HEK293 (cell line): ENCODE measurements at regions not wholly inside any gene's neighbourhood (a gene's known extent, or its start where the extent isn't known, plus 50 kb on each side); places are given as distances from the start of the nearest gene placed in this dataset.

ENCODE experiments used
- CTCF ChIA-PET: fragments of 350-600 bp; formaldehyde crosslinking; extraction: SDS; loops from one replicate; lab custom pipeline; 2021; ENCODE audit warnings: antibody characterized with exemption; lab: Yijun Ruan, JAX
- POLR2A ChIA-PET: fragments of 300-600 bp; formaldehyde crosslinking; extraction: SDS; loops from one replicate; lab custom pipeline; 2020; ENCODE audit warnings: antibody characterized with exemption, inconsistent platforms; lab: Yijun Ruan, JAX
- H3K27ac ChIP-seq: fragments of 200-500 bp; sonication (Bioruptor generic); 2 replicates; pipeline ENCODE4 v1.5.1; 2014; ENCODE audit warnings: low read depth, low read length, control low read depth, inconsistent platforms; ENCODE audit errors: extremely low read depth
- H3K36me3 ChIP-seq, 2 experiments: fragments of 200-500 bp in 1 of 2; sonication (Bioruptor generic) in 1 of 2; 1 replicate in 1 of 2; 2 replicates in 1 of 2; pipeline ENCODE4 v1.5.1; 2014 to 2017; ENCODE audit warnings: inconsistent platforms in 2 of 2, low read length in 2 of 2; ENCODE audit not compliant: control insufficient read depth in 2 of 2, insufficient read depth in 1 of 2
- H3K4me1 ChIP-seq: fragments of 200-500 bp; sonication (Bioruptor generic); 2 replicates; pipeline ENCODE4 v1.5.1; 2014; ENCODE audit warnings: mild to moderate bottlenecking, low read length, inconsistent platforms; ENCODE audit not compliant: control insufficient read depth, insufficient read depth
- H3K4me3 ChIP-seq: 2 replicates; pipeline ENCODE4 v1.5.1; 2011; ENCODE audit warnings: low read depth, mild to moderate bottlenecking, control low read depth, low read length, moderate library complexity
- H3K9me3 ChIP-seq: fragments of 200-500 bp; sonication (Bioruptor generic); 2 replicates; pipeline ENCODE4 v1.5.1; 2014; ENCODE audit warnings: low read depth, low read length, inconsistent platforms; ENCODE audit not compliant: control insufficient read depth, insufficient read depth
- BCL11B ChIP-seq: fragments of 450-650 bp; formaldehyde crosslinking; IDR thresholded peaks from 2 replicates; pipeline ENCODE4 v1.5.1; 2016; ENCODE audit warnings: low read depth, missing biosample characterization, missing genetic modification characterization
- BCL6B ChIP-seq: fragments of 450-650 bp; formaldehyde crosslinking; IDR thresholded peaks from 2 replicates; pipeline ENCODE4 v1.5.1; 2017; ENCODE audit warnings: missing biosample characterization, missing genetic modification characterization
- ELK4 ChIP-seq: IDR thresholded peaks from 2 replicates; pipeline ENCODE4 v1.6.1; 2011; ENCODE audit warnings: mild to moderate bottlenecking, low read depth, low read length, borderline replicate concordance
- FEZF1 ChIP-seq: fragments of 450-650 bp; formaldehyde crosslinking; IDR thresholded peaks from 2 replicates; pipeline ENCODE4 v1.5.1; 2016; ENCODE audit warnings: missing biosample characterization, missing genetic modification characterization
- GLI4 ChIP-seq: fragments of 450-650 bp; formaldehyde crosslinking; IDR thresholded peaks from 2 replicates; pipeline ENCODE4 v1.5.1; 2016; ENCODE audit warnings: missing biosample characterization, missing genetic modification characterization
- IKZF3 ChIP-seq: fragments of 450-650 bp; IDR thresholded peaks from 2 replicates; pipeline ENCODE4 v1.5.0; 2018; ENCODE audit warnings: missing biosample characterization, mild to moderate bottlenecking, missing genetic modification characterization, moderate library complexity
- KLF10 ChIP-seq: fragments of 450-650 bp; IDR thresholded peaks from 2 replicates; pipeline ENCODE4 v1.5.1; 2018; ENCODE audit warnings: missing biosample characterization, mild to moderate bottlenecking, missing genetic modification characterization
- YY2 ChIP-seq: fragments of 450-650 bp; formaldehyde crosslinking; IDR thresholded peaks from 2 replicates; pipeline ENCODE4 v1.5.1; 2016; ENCODE audit warnings: missing biosample characterization, missing genetic modification characterization
- ZFHX2 ChIP-seq: fragments of 450-650 bp; formaldehyde crosslinking; conservative IDR thresholded peaks from 2 replicates; pipeline ENCODE4 v1.5.1; 2016; ENCODE audit warnings: missing biosample characterization, missing genetic modification characterization
- ZNF112 ChIP-seq: fragments of 450-650 bp; formaldehyde crosslinking; IDR thresholded peaks from 2 replicates; pipeline ENCODE4 v1.5.0; 2017; ENCODE audit warnings: missing biosample characterization, missing genetic modification characterization
- ZNF146 ChIP-seq: fragments of 450-650 bp; formaldehyde crosslinking; IDR thresholded peaks from 2 replicates; pipeline ENCODE4 v1.5.1; 2016; ENCODE audit warnings: missing biosample characterization, missing genetic modification characterization
- ZNF214 ChIP-seq: fragments of 450-650 bp; formaldehyde crosslinking; IDR thresholded peaks from 2 replicates; pipeline ENCODE4 v1.5.1; 2017; ENCODE audit warnings: missing biosample characterization, mild to moderate bottlenecking, missing genetic modification characterization, borderline replicate concordance
- ZNF23 ChIP-seq: fragments of 450-650 bp; formaldehyde crosslinking; IDR thresholded peaks from 2 replicates; pipeline ENCODE4 v1.5.1; 2016; ENCODE audit warnings: missing biosample characterization, missing genetic modification characterization, borderline replicate concordance
- ZNF350 ChIP-seq: fragments of 450-650 bp; formaldehyde crosslinking; IDR thresholded peaks from 2 replicates; pipeline ENCODE4 v1.5.0; 2017; ENCODE audit warnings: missing biosample characterization, mild to moderate bottlenecking, missing genetic modification characterization
- ZNF37A ChIP-seq: fragments of 450-650 bp; IDR thresholded peaks from 2 replicates; pipeline ENCODE4 v1.5.1; 2018; ENCODE audit warnings: missing biosample characterization, missing genetic modification characterization
- ZNF501 ChIP-seq: fragments of 450-650 bp; formaldehyde crosslinking; IDR thresholded peaks from 2 replicates; pipeline ENCODE4 v1.5.1; 2016; ENCODE audit warnings: missing biosample characterization, missing genetic modification characterization
- ZNF558 ChIP-seq: fragments of 450-650 bp; formaldehyde crosslinking; IDR thresholded peaks from 2 replicates; pipeline ENCODE4 v1.5.1; 2016; ENCODE audit warnings: missing biosample characterization, missing genetic modification characterization
- ZNF560 ChIP-seq: fragments of 450-650 bp; formaldehyde crosslinking; IDR thresholded peaks from 2 replicates; pipeline ENCODE4 v1.5.1; 2017; ENCODE audit warnings: missing biosample characterization, missing genetic modification characterization, borderline replicate concordance
- ZNF747 ChIP-seq: fragments of 450-650 bp; formaldehyde crosslinking; IDR thresholded peaks from 2 replicates; pipeline ENCODE4 v1.5.1; 2016; ENCODE audit warnings: missing biosample characterization, missing genetic modification characterization
- ZNF785 ChIP-seq: fragments of 450-650 bp; formaldehyde crosslinking; IDR thresholded peaks from 2 replicates; pipeline ENCODE4 v1.5.1; 2016; ENCODE audit warnings: missing biosample characterization, missing genetic modification characterization
- ZNF837 ChIP-seq: fragments of 450-650 bp; formaldehyde crosslinking; IDR thresholded peaks from 2 replicates; pipeline ENCODE4 v1.5.1; 2016; ENCODE audit warnings: missing biosample characterization, missing genetic modification characterization
- TF ChIP-seq, protein P1 (sequence below): fragments of 450-650 bp; formaldehyde crosslinking; IDR thresholded peaks from 2 replicates; pipeline ENCODE4 v1.5.1; 2016; ENCODE audit warnings: missing biosample characterization, missing genetic modification characterization

- H3K27ac ChIP-seq, result no peak overlapping the region
- ChIA-PET POLR2A (no interaction called here), CTCF (no interaction called here)
- H3K9me3 ChIP-seq, result no peaks in the 10 kb centered on the region
- no peaks in the 10 kb centered on the region for H3K36me3 ChIP-seq
- H3K4me1 ChIP-seq, result no peaks in the 10 kb centered on the region
- TF ChIP-seq, protein P1, sequence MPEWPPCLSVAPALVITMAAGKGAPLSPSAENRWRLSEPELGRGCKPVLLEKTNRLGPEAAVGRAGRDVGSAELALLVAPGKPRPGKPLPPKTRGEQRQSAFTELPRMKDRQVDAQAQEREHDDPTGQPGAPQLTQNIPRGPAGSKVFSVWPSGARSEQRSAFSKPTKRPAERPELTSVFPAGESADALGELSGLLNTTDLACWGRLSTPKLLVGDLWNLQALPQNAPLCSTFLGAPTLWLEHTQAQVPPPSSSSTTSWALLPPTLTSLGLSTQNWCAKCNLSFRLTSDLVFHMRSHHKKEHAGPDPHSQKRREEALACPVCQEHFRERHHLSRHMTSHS (tag by site-specific recombination), result no peak
- no peak for TF ChIP-seq ZNF37A
- no peak for TF ChIP-seq ZNF112 (tag by site-specific recombination)
- no peak for TF ChIP-seq ZNF558
- no peak for TF ChIP-seq ZNF837 (tag by site-specific recombination)
- TF ChIP-seq ZNF214 (tag by site-specific recombination), result no peak
- no peak for TF ChIP-seq ZNF501 (tag by site-specific recombination)
- no peak for TF ChIP-seq YY2 (tag by site-specific recombination)
- no peak for TF ChIP-seq BCL6B
- no peak overlapping the region for H3K4me3 ChIP-seq
These were observed 819.3 kb upstream of the PCDH20 start for GRCh38 chr13:62234780-62235440.

- ChIA-PET POLR2A (no interaction called here), CTCF (no interaction called here)
- H3K36me3 ChIP-seq, result no peaks in the 10 kb centered on the region
- H3K27ac ChIP-seq, result no peak overlapping the region
- H3K4me3 ChIP-seq, result no peak overlapping the region
- H3K4me1 ChIP-seq, result no peaks in the 10 kb centered on the region
- H3K9me3 ChIP-seq, result no peaks in the 10 kb centered on the region
- no peak for TF ChIP-seq BCL11B
- TF ChIP-seq FEZF1, result no peak
These were observed 795.3 kb upstream of the PCDH20 start for GRCh38 chr13:62210951-62211350.

- ChIA-PET POLR2A (no interaction called here), CTCF (interaction anchor here (0.6 kb wide), 1 partner anchor 86 kb away, joined by 3 read pairs; no protein-coding TSS in a partner anchor)
- TF ChIP-seq ZNF560 (tag by site-specific recombination) (no peak), GLI4 (tag by site-specific recombination) (no peak), IKZF3 (tag by site-specific recombination) (no peak)
- Histone ChIP-seq H3K4me1 (no peaks in the 10 kb centered on the region), H3K9me3 (no peaks in the 10 kb centered on the region), H3K27ac (no peak overlapping the region), H3K4me3 (no peak overlapping the region), H3K36me3 (no peaks in the 10 kb centered on the region)
These were observed 793.9 kb upstream of the PCDH20 start for GRCh38 chr13:62209529-62209928.

GRCh38 chr13:62207388-62207787 is 791.7 kb upstream of the PCDH20 start:
- Histone ChIP-seq H3K27ac (no peak overlapping the region), H3K9me3 (no peaks in the 10 kb centered on the region), H3K36me3 (no peaks in the 10 kb centered on the region), H3K4me3 (no peak overlapping the region), H3K4me1 (no peaks in the 10 kb centered on the region)
- ChIA-PET POLR2A (no interaction called here), CTCF (no interaction called here)
- no peak for TF ChIP-seq BCL11B
- no peak for TF ChIP-seq ZFHX2
- no peak for TF ChIP-seq ZNF146 (tag by site-specific recombination)
- no peak for TF ChIP-seq ZNF23 (tag by site-specific recombination)
- TF ChIP-seq ELK4, result no peak
- TF ChIP-seq ZNF350, result no peak
- TF ChIP-seq ZNF785, result no peak
- no peak for TF ChIP-seq ZNF747 (tag by site-specific recombination)
- TF ChIP-seq KLF10, result no peak
